H7 (cell line): ENCODE measurements at regions not wholly inside any gene's neighbourhood (a gene's known extent, or its start where the extent isn't known, plus 50 kb on each side); places are given as distances from the start of the nearest gene placed in this dataset.
A peak's percentile ranks its signal among the peaks of the same experiment; 100 is the strongest.
"Not testable (repeated sequence)": the region's sequence is repeated elsewhere in the genome, so short reads cannot be mapped to it uniquely, and the experiment has no call there.

ENCODE experiments used
- DNase-seq: peaks from one replicate; pipeline ENCODE4 v3.0.0; 2012
- H3K27me3 ChIP-seq: 2 replicates; pipeline ENCODE4 v1.6.0; 2011; ENCODE audit warnings: mild to moderate bottlenecking, low read length; ENCODE audit not compliant: control insufficient read depth, insufficient read depth
- H3K36me3 ChIP-seq: replicated peaks from 2 replicates; pipeline ENCODE4 v1.5.1; 2011; ENCODE audit warnings: low read length; ENCODE audit not compliant: control insufficient read depth, insufficient read depth
- H3K4me3 ChIP-seq: 2 replicates; pipeline ENCODE4 v1.5.1; 2011; ENCODE audit warnings: low read depth, mild to moderate bottlenecking, control low read depth, low read length, moderate library complexity; ENCODE audit not compliant: insufficient read depth

DNA sequence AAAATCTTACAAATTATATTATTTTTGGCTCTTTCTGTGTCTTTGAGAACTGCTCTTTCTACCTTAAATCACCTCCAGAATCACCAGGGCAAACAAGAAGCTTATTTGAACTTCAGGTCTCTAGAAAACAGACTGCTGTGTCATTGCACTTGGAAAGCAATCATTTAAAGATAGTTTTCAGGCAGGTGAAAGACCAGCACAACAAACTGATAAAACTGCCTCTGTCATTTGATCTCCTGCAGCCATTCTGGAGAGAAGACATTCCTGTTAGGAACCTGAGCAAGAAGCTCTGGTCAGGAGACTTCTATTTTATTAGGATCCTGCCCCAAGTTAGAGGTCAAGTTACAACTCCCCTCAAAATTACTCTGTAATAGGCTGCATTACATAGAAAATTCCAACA lies 50.7 kb upstream of the AP4E1 start:
- H3K4me3 ChIP-seq = no peak overlapping the region
- H3K27me3 ChIP-seq = no peaks in the 10 kb centered on the region
- no peaks in the 10 kb centered on the region for H3K36me3 ChIP-seq
- no peak for DNase-seq

DNA sequence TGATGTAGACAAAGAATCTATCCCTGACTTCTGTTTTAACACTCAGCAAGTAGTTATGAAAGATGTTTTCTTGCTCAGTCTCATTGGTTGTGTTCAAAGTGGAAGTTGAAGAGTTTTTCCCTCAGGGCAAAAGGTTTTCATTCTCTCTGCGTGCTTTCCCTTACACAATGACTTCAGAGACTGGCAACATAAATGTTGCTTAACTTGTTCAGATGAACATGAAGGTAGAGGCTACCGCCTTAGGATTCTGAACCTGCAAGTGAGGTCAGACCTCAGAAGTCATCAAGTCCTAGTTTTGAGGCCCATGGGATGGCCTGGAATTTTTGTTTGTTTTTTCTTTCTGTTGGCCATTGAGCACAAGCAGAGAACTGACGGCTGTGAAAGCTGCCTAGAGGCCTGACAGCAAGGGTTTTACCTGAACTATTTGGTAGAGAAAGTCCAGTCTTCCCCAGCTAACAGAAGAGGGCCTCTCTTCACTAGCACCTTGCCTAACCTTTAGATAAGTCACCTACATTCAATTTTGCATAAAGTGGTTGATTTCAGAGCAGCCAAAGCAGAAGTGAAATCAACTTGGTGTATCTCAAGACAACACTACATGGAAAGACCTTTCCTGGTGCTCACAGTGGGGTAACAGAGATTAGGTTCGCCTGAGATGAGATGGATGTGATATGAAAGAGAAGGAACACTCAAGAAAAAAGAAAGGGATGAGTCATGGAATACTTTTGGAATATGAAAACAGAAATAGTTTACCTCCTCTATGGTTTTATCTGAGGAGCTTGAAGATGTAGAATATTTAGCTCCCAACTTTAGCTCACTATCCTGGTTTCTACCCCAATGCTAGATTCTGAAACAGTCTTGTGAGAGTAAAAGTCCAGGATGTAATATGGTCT lies 53.6 kb upstream of the AP4E1 start:
- Histone ChIP-seq H3K27me3 (no peaks in the 10 kb centered on the region), H3K4me3 (no peak overlapping the region), H3K36me3 (no peaks in the 10 kb centered on the region)
- DNase-seq = no peak

- H3K36me3 ChIP-seq = no peaks in the 10 kb centered on the region
- no peaks in the 10 kb centered on the region for H3K27me3 ChIP-seq
- H3K4me3 ChIP-seq = no peak overlapping the region
- DNase-seq = no peak
Observed at GRCh38 chr15:50850003-50850402, 58.5 kb upstream of the AP4E1 start.

DNA sequence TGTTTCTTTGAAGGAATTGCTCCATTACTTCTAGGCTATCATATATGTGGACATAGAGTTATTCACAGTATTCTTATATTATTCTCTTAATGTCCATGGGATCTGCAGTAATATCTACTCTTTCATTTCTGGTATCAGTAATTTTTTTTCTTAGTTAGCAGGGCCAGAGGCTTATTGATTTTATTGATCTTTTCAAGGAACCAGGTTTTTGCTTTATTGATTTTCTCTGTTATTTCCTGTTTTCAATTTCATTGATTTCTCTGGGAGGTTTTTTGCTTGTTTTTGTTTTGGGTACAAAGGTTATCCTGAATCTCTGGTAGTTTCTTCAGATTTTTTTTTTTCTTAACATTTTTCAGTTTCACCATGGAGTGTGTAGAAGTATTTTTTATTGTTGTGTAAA lies 60.1 kb upstream of the AP4E1 start:
- Histone ChIP-seq H3K4me3 (no peak overlapping the region), H3K36me3 (no peaks in the 10 kb centered on the region), H3K27me3 (no peaks in the 10 kb centered on the region)
- DNase-seq = no peak

- not testable (repeated sequence) for H3K4me3 ChIP-seq, H3K27me3 ChIP-seq, H3K36me3 ChIP-seq, DNase-seq
Observed at GRCh38 chr15:50845181-50845580, 63.3 kb upstream of the AP4E1 start.

GRCh38 chr15:50840520-50840919 lies 68.0 kb upstream of the AP4E1 start:
- Histone ChIP-seq H3K4me3 (no peak overlapping the region), H3K36me3 (no peaks in the 10 kb centered on the region), H3K27me3 (no peaks in the 10 kb centered on the region)
- DNase-seq = peak; percentile 52

DNA sequence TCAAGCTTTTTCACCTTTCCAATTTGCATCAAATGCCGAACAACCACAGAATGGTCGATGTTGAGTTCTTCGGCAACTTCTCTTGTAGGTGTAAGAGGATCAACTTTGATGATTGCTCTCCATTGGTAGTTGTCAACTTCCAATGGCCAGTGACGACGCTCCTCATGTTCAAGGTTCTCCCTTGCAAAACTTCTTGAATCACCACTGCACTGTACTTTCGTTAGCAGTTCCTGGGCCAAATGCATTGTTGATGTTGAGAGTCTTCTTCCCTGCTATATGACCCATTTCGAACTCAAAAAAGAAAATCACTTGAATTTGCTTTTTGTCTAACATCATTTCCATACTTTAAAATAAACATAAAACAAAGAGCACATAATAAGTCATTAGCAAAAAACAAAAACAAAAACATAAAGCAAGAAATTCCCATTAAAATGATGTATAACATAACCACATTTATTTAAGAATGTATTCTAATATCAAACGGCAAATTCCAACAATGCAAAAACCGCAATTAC lies 71.2 kb upstream of the AP4E1 start:
- Histone ChIP-seq H3K36me3 (no peaks in the 10 kb centered on the region), H3K4me3 (no peak overlapping the region), H3K27me3 (no peaks in the 10 kb centered on the region)
- no peak for DNase-seq

DNA sequence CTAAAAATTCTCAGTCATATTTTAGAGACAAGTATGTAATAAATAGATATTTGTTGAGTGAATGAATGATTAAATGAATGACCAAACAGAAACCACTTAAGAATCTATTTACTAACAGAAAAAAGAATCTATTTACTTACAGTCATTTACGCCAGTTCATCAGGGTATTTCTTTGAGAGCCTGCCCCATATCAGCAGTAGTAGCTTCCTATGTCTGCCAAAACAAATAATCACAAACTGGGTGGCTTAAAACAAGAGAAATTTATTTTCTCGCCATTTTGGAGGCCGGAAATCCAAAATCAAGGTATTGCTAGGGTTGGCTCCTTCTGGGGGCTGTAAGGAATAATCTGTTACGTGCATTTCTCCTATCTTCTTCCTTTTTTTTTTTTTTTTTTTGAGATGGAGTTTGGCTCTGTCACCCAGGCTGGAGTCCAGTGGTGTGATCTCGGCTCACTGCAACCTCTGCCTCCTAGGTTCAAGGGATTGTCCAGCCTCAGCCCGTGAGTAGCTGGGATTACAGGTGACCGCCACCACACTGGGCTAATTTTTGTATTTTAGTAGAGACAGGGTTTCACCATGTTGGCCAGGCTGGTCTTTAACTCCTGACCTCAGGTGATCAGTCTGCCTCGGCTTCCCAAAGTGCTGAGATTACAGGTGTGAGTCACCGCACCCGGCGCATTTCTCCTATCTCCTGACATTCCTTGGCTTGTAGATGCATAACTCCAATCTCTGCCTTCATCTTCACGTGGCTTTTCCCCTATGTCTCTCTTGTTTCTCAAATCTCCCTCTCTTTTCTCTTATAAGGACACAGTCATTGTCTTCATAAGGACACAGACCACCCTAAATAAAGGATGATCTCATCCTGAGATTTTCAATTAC lies 65.2 kb upstream of the SPPL2A start:
- Histone ChIP-seq H3K4me3 (no peak overlapping the region), H3K27me3 (no peaks in the 10 kb centered on the region), H3K36me3 (no peaks in the 10 kb centered on the region)
- no peak for DNase-seq

DNA sequence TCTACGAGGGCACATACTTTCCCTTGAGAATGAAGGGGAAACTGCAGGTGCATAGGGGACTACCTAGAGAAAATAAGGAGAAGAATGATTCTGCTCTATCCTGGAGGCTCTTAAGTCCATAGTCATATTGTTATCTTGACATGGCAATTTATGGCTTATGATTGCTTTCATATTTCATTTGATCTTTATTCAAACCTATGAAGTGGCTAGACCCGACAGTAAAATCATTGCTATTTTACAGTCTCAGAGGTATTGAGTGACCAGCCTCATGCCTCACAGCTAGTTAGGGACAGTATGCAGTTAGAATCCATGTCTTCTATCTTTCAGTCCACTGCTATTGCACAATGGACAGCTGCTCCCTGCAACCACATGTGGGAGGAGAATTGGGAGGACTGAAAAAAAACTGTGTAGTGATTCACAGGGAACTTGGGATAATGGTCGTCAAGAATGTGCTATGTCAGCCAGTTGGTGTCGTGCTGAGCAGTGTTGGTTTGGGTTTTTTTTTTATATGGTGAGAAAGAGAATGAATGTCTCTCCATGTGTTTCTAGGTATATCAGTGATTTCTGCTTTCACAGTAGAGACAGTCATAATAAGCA lies 63.2 kb upstream of the SPPL2A start:
- Histone ChIP-seq H3K4me3 (no peak overlapping the region), H3K27me3 (no peaks in the 10 kb centered on the region), H3K36me3 (no peaks in the 10 kb centered on the region)
- DNase-seq = no peak

GRCh38 chr15:50825946-50826345 lies 60.4 kb upstream of the SPPL2A start:
- no peak overlapping the region for H3K4me3 ChIP-seq
- DNase-seq = no peak
- no peaks in the 10 kb centered on the region for H3K27me3 ChIP-seq
- H3K36me3 ChIP-seq = no peaks in the 10 kb centered on the region

- no peaks in the 10 kb centered on the region for H3K36me3 ChIP-seq
- no peak overlapping the region for H3K4me3 ChIP-seq
- H3K27me3 ChIP-seq = no peaks in the 10 kb centered on the region
- DNase-seq = no peak
Observed at GRCh38 chr15:50824514-50824913, 59.0 kb upstream of the SPPL2A start.

DNA sequence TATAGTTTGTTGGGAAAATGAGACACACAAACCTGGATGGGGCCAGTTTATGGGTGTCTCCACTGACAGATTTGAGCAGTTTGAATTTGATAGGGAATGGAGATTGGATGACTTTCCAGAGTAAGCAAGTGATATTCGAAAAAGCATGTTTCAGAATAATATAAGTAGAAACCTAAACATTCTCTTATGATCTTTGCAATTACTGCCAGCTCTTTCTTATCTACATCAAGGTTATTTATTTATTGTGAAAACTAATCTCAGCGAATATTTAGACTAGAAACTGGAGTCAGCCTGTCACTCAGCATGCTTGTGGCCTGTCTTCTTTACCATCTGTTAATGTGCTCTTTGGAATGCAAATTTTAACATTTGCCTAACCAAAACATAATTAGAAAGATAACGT lies 57.8 kb upstream of the SPPL2A start:
- no peak for DNase-seq
- Histone ChIP-seq H3K27me3 (no peaks in the 10 kb centered on the region), H3K4me3 (no peak overlapping the region), H3K36me3 (no peaks in the 10 kb centered on the region)

GRCh38 chr15:50821476-50821875 lies 56.0 kb upstream of the SPPL2A start:
- DNase-seq = no peak
- Histone ChIP-seq H3K4me3 (no peak overlapping the region), H3K27me3 (no peaks in the 10 kb centered on the region), H3K36me3 (no peaks in the 10 kb centered on the region)

- Histone ChIP-seq H3K4me3 (no peak overlapping the region), H3K27me3 (no peaks in the 10 kb centered on the region), H3K36me3 (no peaks in the 10 kb centered on the region)
- DNase-seq = no peak
Observed at GRCh38 chr15:50820808-50821382, 55.4 kb upstream of the SPPL2A start.
